ENCODE measurements at regions not wholly inside any gene's neighbourhood (a gene's known extent, or its start where the extent isn't known, plus 50 kb on each side); places are given as distances from the start of the nearest gene placed in this dataset.

DNA sequence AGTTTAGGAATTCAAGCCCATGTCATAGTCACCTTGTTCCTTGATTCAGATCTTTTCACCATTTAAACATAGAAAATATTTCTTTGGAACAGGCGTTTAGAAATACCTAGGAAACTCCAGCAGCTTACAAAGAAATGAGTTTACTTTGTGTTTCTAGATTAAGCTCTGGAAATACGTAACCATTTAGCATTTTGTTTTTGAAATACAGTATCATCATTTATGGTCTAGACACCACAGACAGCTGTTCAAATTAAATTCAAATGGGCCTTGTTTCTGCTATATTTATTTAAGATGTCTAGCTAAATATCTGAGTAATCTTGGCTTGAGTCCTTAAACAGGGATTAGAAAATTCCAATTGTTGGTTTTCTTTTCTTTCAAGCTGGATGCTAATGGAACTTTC, 228.5 kb downstream of the NDFIP2 start:
- Histone ChIP-seq H3K27ac (ENCODE audit: low read depth, low read length) (no peak overlapping the region), H3K4me1 (ENCODE audit: insufficient read depth, low read length) (no peaks in the 10 kb centered on the region), H3K9me3 (ENCODE audit: control insufficient read depth in 1 of 2, low read length in 2 of 2) (no peaks in the 10 kb centered on the region), H3K4me3 (ENCODE audit: low read length in 2 of 2) (no peak overlapping the region), H3K27me3 (ENCODE audit: insufficient read depth, low read length) (no peaks in the 10 kb centered on the region), H3K36me3 (ENCODE audit: insufficient read depth, low read length) (no peaks in the 10 kb centered on the region)
- no peak overlapping the region for H3K27ac Mint-ChIP-seq
- H3K4me3 Mint-ChIP-seq = no peak overlapping the region
- ChIA-PET CTCF (ENCODE audit: partially characterized antibody) (no interaction called here), POLR2A (ENCODE audit: partially characterized antibody) (no interaction called here)
- H3K27me3 Mint-ChIP-seq = peaks cover 0 to 2% of the 10 kb centered on the region in 2 donors
- no peaks in the 10 kb centered on the region for H3K4me1 Mint-ChIP-seq
- intact Hi-C loops (cut with micrococcal nuclease) = no loop called here
- H3K36me3 Mint-ChIP-seq = no peaks in the 10 kb centered on the region
- no peak for DNase-seq
- H3K9me3 Mint-ChIP-seq = no peaks in the 10 kb centered on the region

DNA sequence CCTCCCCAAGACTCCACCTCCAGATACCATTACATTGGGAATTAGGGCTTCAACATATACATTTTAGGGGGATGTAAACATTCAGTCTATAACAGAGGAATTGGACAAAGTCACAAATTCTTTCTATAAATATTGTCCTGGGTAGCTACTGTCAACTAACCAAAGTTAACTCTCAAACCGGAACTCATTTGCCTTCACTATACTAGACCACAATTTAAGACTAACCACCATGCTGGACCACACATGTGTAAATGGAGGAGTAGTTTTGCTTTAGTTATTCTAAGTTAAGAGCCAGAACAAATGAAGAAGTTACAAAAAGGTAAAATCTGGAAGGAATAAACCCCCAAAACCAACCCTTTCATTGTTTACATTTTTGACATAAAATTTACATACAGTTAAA, 222.8 kb downstream of the NDFIP2 start:
- CTCF ChIA-PET (ENCODE audit: partially characterized antibody) = no interaction called here
- no peaks in the 10 kb centered on the region for H3K4me1 Mint-ChIP-seq

DNA sequence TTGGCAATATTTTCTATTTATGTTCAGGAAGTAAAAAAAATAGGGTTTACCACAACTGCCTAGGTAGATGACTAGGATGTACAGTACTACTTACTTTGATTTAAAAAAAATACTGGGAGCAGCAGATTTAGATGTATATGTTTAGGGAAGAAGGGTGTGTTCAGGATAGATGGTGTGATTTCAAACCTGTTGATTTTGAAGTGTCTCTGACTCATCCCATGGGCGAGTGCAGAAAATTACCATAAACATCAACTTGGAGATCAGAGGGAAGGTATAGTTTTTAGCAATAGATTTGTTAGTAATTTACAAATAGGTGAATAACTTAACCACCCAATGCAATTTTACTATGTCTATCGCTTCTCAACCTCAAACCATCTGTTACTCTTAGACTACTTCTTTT, 214.8 kb downstream of the NDFIP2 start:
- ChIA-PET POLR2A (ENCODE audit: partially characterized antibody) (no interaction called here), CTCF (ENCODE audit: partially characterized antibody) (no interaction called here)
- H3K36me3 ChIP-seq (ENCODE audit: insufficient read depth, low read length) = no peaks in the 10 kb centered on the region
- no peak overlapping the region for H3K27ac Mint-ChIP-seq
- H3K9me3 Mint-ChIP-seq = peaks cover 0 to 3% (median 0%) of the 10 kb centered on the region in 8 donors
- intact Hi-C loops (cut with micrococcal nuclease) = no loop called here
- peaks cover 1 to 8% of the 10 kb centered on the region in 2 donors for H3K27me3 Mint-ChIP-seq
- no peak overlapping the region for H3K4me3 ChIP-seq (ENCODE audit: low read length in 2 of 2)
- H3K4me1 ChIP-seq (ENCODE audit: insufficient read depth, low read length) = no peaks in the 10 kb centered on the region
- H3K9me3 ChIP-seq (ENCODE audit: control insufficient read depth in 1 of 2, low read length in 2 of 2) = no peaks in the 10 kb centered on the region
- no peak overlapping the region for H3K4me3 Mint-ChIP-seq
- no peak overlapping the region for H3K27ac ChIP-seq (ENCODE audit: low read depth, low read length)
- no peaks in the 10 kb centered on the region for H3K27me3 ChIP-seq (ENCODE audit: insufficient read depth, low read length)
- H3K4me1 Mint-ChIP-seq = no peaks in the 10 kb centered on the region
- no peaks in the 10 kb centered on the region for H3K36me3 Mint-ChIP-seq
- DNase-seq = no peak

More for the DNA sequence above, 222.8 kb downstream of the NDFIP2 start:
- no peaks in the 10 kb centered on the region for H3K36me3 Mint-ChIP-seq
- no peak overlapping the region for H3K27ac Mint-ChIP-seq
- no peaks in the 10 kb centered on the region for H3K27me3 ChIP-seq (ENCODE audit: insufficient read depth, low read length)
- H3K9me3 Mint-ChIP-seq = peaks cover 0 to 4% (median 0%) of the 10 kb centered on the region in 8 donors
- no peaks in the 10 kb centered on the region for H3K36me3 ChIP-seq (ENCODE audit: insufficient read depth, low read length)
- POLR2A ChIA-PET (ENCODE audit: partially characterized antibody) = no interaction called here
- H3K4me3 ChIP-seq (ENCODE audit: low read length in 2 of 2) = no peak overlapping the region
- H3K4me1 ChIP-seq (ENCODE audit: insufficient read depth, low read length) = no peaks in the 10 kb centered on the region
- H3K27ac ChIP-seq (ENCODE audit: low read depth, low read length) = no peak overlapping the region
- DNase-seq = no peak
- intact Hi-C loops (cut with micrococcal nuclease) = no loop called here
- H3K27me3 Mint-ChIP-seq = no peaks in the 10 kb centered on the region
- no peak overlapping the region for H3K4me3 Mint-ChIP-seq
- H3K9me3 ChIP-seq (ENCODE audit: control insufficient read depth in 1 of 2, low read length in 2 of 2) = no peaks in the 10 kb centered on the region

DNA sequence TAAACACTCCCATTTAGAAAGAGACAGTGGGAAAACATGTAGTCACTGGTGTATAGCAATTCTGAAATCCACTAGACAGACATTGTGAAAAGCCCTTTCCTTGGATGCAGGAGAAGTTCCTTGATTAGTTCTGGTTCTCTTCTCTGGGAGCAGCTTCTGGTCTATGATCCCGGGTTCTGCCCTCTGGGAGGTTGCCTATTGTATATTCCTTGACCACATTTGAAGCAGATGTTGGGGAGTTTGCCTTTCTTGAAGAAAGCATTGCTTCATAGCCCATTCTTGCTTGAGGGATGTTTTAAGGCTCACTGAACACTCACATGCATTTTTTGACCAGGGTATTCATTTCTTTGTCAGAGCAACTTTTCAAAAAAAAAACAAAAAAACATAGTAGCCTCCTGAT, 211.9 kb downstream of the NDFIP2 start:
- intact Hi-C loops (cut with micrococcal nuclease) = no loop called here
- H3K36me3 Mint-ChIP-seq = no peaks in the 10 kb centered on the region
- CTCF ChIA-PET (ENCODE audit: partially characterized antibody) = no interaction called here

DNA sequence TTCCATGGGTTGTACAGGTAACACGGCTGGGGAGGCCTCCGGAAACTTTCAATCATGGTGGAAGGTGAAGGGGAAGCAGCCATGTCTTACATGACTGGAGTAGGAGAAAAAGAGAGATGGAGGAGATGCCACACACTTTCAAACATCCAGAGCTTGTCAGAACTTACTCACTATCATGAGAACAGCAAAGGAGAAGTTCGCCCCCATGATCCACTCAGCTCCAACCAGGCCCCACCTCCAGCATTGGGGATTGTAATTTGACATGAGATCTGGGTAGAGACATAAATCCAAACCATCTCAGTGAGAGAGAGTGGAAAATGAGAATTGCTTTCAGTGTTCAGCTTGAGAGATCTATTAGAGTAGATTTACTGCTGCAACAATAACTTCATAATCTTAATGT, 210.9 kb downstream of the NDFIP2 start:
- H3K27ac Mint-ChIP-seq = no peak overlapping the region
- no peak overlapping the region for H3K4me3 Mint-ChIP-seq

More for the DNA sequence above, 211.9 kb downstream of the NDFIP2 start:
- H3K4me1 ChIP-seq (ENCODE audit: insufficient read depth, low read length) = no peaks in the 10 kb centered on the region
- POLR2A ChIA-PET (ENCODE audit: partially characterized antibody) = no interaction called here
- H3K27me3 Mint-ChIP-seq = peaks cover 1 to 8% of the 10 kb centered on the region in 2 donors
- no peaks in the 10 kb centered on the region for H3K4me1 Mint-ChIP-seq
- H3K27me3 ChIP-seq (ENCODE audit: insufficient read depth, low read length) = no peaks in the 10 kb centered on the region
- no peak overlapping the region for H3K27ac ChIP-seq (ENCODE audit: low read depth, low read length)
- no peak for DNase-seq
- H3K36me3 ChIP-seq (ENCODE audit: insufficient read depth, low read length) = no peaks in the 10 kb centered on the region
- H3K9me3 ChIP-seq (ENCODE audit: control insufficient read depth in 1 of 2, low read length in 2 of 2) = no peaks in the 10 kb centered on the region
- peaks cover 0 to 3% (median 0%) of the 10 kb centered on the region in 8 donors for H3K9me3 Mint-ChIP-seq
- no peak overlapping the region for H3K27ac Mint-ChIP-seq
- H3K4me3 Mint-ChIP-seq = no peak overlapping the region
- no peak overlapping the region for H3K4me3 ChIP-seq (ENCODE audit: low read length in 2 of 2)

DNA sequence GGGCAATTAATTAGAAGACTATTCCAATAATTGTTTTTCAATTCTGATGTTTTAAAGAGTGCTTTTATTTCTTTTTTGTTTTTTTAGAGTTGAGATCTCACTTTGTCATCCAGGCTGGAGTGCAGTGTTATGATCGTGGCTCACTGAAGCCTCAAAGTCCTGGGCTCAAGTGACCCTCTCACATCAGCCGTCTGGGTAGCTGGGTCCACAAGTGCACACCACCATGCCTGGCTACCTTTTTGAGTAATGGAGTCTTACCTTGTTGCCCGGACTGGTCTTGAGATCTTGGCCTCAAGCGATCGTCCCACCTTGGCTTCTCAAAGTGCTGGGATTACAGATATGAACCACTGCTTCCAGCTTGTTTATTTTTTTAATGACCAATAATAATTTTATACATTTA, 207.8 kb downstream of the NDFIP2 start:
- H3K4me3 Mint-ChIP-seq = no peak overlapping the region
- no peaks in the 10 kb centered on the region for H3K36me3 ChIP-seq (ENCODE audit: insufficient read depth, low read length)
- H3K27me3 ChIP-seq (ENCODE audit: insufficient read depth, low read length) = no peaks in the 10 kb centered on the region
- no peaks in the 10 kb centered on the region for H3K9me3 ChIP-seq (ENCODE audit: control insufficient read depth in 1 of 2, low read length in 2 of 2)
- POLR2A ChIA-PET (ENCODE audit: partially characterized antibody) = no interaction called here
- no peak overlapping the region for H3K4me3 ChIP-seq (ENCODE audit: low read length in 2 of 2)
- H3K4me1 Mint-ChIP-seq = no peaks in the 10 kb centered on the region
- DNase-seq = no peak
- H3K27ac ChIP-seq (ENCODE audit: low read depth, low read length) = no peak overlapping the region
- no peaks in the 10 kb centered on the region for H3K4me1 ChIP-seq (ENCODE audit: insufficient read depth, low read length)
- H3K9me3 Mint-ChIP-seq = peaks cover 0 to 6% (median 0%) of the 10 kb centered on the region in 8 donors
- intact Hi-C loops (cut with micrococcal nuclease) = no loop called here
- H3K27ac Mint-ChIP-seq = no peak overlapping the region
- no peaks in the 10 kb centered on the region for H3K36me3 Mint-ChIP-seq
- H3K27me3 Mint-ChIP-seq = peaks cover 0 to 1% of the 10 kb centered on the region in 2 donors
- CTCF ChIA-PET (ENCODE audit: partially characterized antibody) = no interaction called here

More for the DNA sequence above, 210.9 kb downstream of the NDFIP2 start:
- H3K36me3 Mint-ChIP-seq = no peaks in the 10 kb centered on the region
- H3K9me3 Mint-ChIP-seq = peaks cover 0 to 2% (median 0%) of the 10 kb centered on the region in 8 donors
- Histone ChIP-seq H3K4me1 (ENCODE audit: insufficient read depth, low read length) (no peaks in the 10 kb centered on the region), H3K9me3 (ENCODE audit: control insufficient read depth in 1 of 2, low read length in 2 of 2) (no peaks in the 10 kb centered on the region), H3K4me3 (ENCODE audit: low read length in 2 of 2) (no peak overlapping the region), H3K36me3 (ENCODE audit: insufficient read depth, low read length) (no peaks in the 10 kb centered on the region), H3K27ac (ENCODE audit: low read depth, low read length) (no peak overlapping the region), H3K27me3 (ENCODE audit: insufficient read depth, low read length) (no peaks in the 10 kb centered on the region)
- CTCF ChIA-PET (ENCODE audit: partially characterized antibody) = no interaction called here
- DNase-seq = no peak
- intact Hi-C loops (cut with micrococcal nuclease) = no loop called here
- H3K4me1 Mint-ChIP-seq = no peaks in the 10 kb centered on the region
- POLR2A ChIA-PET (ENCODE audit: partially characterized antibody) = no interaction called here
- H3K27me3 Mint-ChIP-seq = peaks cover 1 to 3% of the 10 kb centered on the region in 2 donors

DNA sequence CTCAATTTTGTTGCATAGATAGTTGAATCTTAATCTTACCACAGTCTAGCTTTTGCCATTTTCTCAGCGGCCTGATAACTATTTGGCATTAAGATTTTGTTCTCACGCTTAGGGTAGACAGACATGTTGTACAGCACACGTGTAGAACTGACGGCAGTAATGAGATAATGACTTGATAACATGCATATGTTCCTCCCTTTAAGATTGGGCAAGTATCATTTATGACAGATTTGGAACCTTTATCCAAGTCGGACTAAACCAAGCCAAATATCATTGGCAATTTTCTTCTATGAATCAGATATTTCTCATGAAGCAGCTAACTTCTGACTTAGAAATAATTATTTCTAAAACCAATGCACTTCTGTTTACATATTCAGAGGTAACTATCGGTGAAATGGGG, 205.5 kb downstream of the NDFIP2 start:
- H3K27ac Mint-ChIP-seq = no peak overlapping the region
- CTCF ChIA-PET (ENCODE audit: partially characterized antibody) = no interaction called here
- Histone ChIP-seq H3K27me3 (ENCODE audit: insufficient read depth, low read length) (no peaks in the 10 kb centered on the region), H3K36me3 (ENCODE audit: insufficient read depth, low read length) (no peaks in the 10 kb centered on the region), H3K4me1 (ENCODE audit: insufficient read depth, low read length) (no peaks in the 10 kb centered on the region), H3K27ac (ENCODE audit: low read depth, low read length) (no peak overlapping the region), H3K9me3 (ENCODE audit: control insufficient read depth in 1 of 2, low read length in 2 of 2) (no peaks in the 10 kb centered on the region), H3K4me3 (ENCODE audit: low read length in 2 of 2) (no peak overlapping the region)
- no peak for DNase-seq
- no peaks in the 10 kb centered on the region for H3K4me1 Mint-ChIP-seq
- POLR2A ChIA-PET (ENCODE audit: partially characterized antibody) = no interaction called here
- intact Hi-C loops (cut with micrococcal nuclease) = no loop called here
- no peak overlapping the region for H3K4me3 Mint-ChIP-seq
- H3K27me3 Mint-ChIP-seq = peaks cover 0 to 2% of the 10 kb centered on the region in 2 donors
- peaks cover 0 to 12% (median 2%) of the 10 kb centered on the region in 8 donors for H3K9me3 Mint-ChIP-seq
- H3K36me3 Mint-ChIP-seq = no peaks in the 10 kb centered on the region

DNA sequence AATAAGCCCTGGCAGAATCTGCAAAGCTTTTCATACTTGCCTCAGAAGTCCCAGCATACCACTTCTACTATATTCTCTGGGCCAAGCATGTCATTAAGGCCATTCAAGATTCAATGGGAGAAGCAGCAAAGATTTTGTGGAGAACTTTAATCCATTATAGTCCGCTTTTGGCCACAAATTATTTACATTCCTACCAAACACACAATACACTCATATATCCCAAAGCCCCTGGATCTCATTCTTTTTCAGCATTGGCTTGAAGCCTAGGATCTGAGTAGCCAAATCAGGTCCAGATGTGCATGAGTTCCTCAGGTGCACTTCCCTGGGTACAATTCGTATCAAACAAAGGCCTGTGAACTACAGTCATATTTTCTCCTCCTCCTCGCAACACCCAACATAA, 203.4 kb downstream of the NDFIP2 start:
- CTCF ChIA-PET (ENCODE audit: partially characterized antibody) = no interaction called here
- Mint-ChIP-seq H3K9me3 (peaks cover 0 to 12% (median 3%) of the 10 kb centered on the region in 8 donors), H3K27ac (no peak overlapping the region)

More for the DNA sequence above, 203.4 kb downstream of the NDFIP2 start:
- H3K4me3 ChIP-seq (ENCODE audit: low read length in 2 of 2) = no peak overlapping the region
- no peaks in the 10 kb centered on the region for H3K36me3 Mint-ChIP-seq
- H3K4me1 Mint-ChIP-seq = no peaks in the 10 kb centered on the region
- no peak overlapping the region for H3K27ac ChIP-seq (ENCODE audit: low read depth, low read length)
- no peaks in the 10 kb centered on the region for H3K9me3 ChIP-seq (ENCODE audit: control insufficient read depth in 1 of 2, low read length in 2 of 2)
- H3K36me3 ChIP-seq (ENCODE audit: insufficient read depth, low read length) = no peaks in the 10 kb centered on the region
- POLR2A ChIA-PET (ENCODE audit: partially characterized antibody) = no interaction called here
- intact Hi-C loops (cut with micrococcal nuclease) = no loop called here
- no peaks in the 10 kb centered on the region for H3K4me1 ChIP-seq (ENCODE audit: insufficient read depth, low read length)
- H3K4me3 Mint-ChIP-seq = no peak overlapping the region
- peaks cover 0 to 5% of the 10 kb centered on the region in 2 donors for H3K27me3 Mint-ChIP-seq
- DNase-seq = no peak
- H3K27me3 ChIP-seq (ENCODE audit: insufficient read depth, low read length) = no peaks in the 10 kb centered on the region

Data from CD4-positive, alpha-beta memory T cell (primary cell).